PC-9 (cell line): ENCODE measurements at regions not wholly inside any gene's neighbourhood (a gene's known extent, or its start where the extent isn't known, plus 50 kb on each side); places are given as distances from the start of the nearest gene placed in this dataset.

ENCODE experiments used
- BruUV-seq: library from RNA; stranded (reverse); fragments of 400-500 nt; replicated peaks from 2 replicates; lab custom pipeline; 2021; lab: Mats Ljungman, UMichigan
- CTCF ChIA-PET: fragments of 300-600 bp; sonication (Branson Sonifier 250); formaldehyde crosslinking; loops from one replicate; lab custom pipeline; 2022; ENCODE audit warnings: antibody characterized with exemption; lab: Charles Lee
- POLR2A ChIA-PET: fragments of 300-600 bp; sonication (Branson Sonifier 250); formaldehyde crosslinking; loops from one replicate; lab custom pipeline; 2022; ENCODE audit warnings: antibody characterized with exemption; ENCODE audit not compliant: unreplicated experiment; lab: Charles Lee
- DNase-seq, 2 experiments: peaks; one replicate each; pipeline versions ENCODE4 v3.0.0 to v3.0.0-alpha.2; 2015 to 2022; ENCODE audit warnings: mixed read lengths in 1 of 2
- H2AFZ ChIP-seq: fragments of 200-600 bp; sonication (generic); 2 replicates; pipeline ENCODE4 v1.8.1; 2017; ENCODE audit warnings: antibody characterized with exemption
- H3F3A ChIP-seq: fragments of 200-600 bp; sonication (generic); 2 replicates; pipeline ENCODE4 v1.8.1; 2017; ENCODE audit warnings: antibody characterized with exemption, mild to moderate bottlenecking, low read depth; ENCODE audit not compliant: insufficient read depth
- H3K27ac ChIP-seq: fragments of 200-600 bp; sonication (generic); 2 replicates; pipeline ENCODE4 v1.6.1; 2016; ENCODE audit warnings: mixed run types
- H3K27me3 ChIP-seq: fragments of 200-600 bp; sonication (generic); 2 replicates; pipeline ENCODE4 v1.6.1; 2016; ENCODE audit warnings: low read depth, mixed run types; ENCODE audit not compliant: insufficient read depth
- H3K36me3 ChIP-seq: fragments of 200-600 bp; sonication (generic); 2 replicates; pipeline ENCODE4 v1.6.1; 2016; ENCODE audit warnings: low read depth, mixed run types
- H3K4me1 ChIP-seq: fragments of 200-600 bp; sonication (generic); replicated peaks from 2 replicates; pipeline ENCODE4 v1.6.1; 2016; ENCODE audit warnings: mixed run types; ENCODE audit not compliant: insufficient read depth
- H3K4me2 ChIP-seq: fragments of 200-600 bp; sonication (generic); 2 replicates; pipeline ENCODE4 v1.6.1; 2017; ENCODE audit warnings: mixed run types
- H3K4me3 ChIP-seq: fragments of 200-600 bp; sonication (generic); 2 replicates; pipeline ENCODE4 v1.6.1; 2016; ENCODE audit warnings: mixed run types
- H3K79me2 ChIP-seq: fragments of 200-600 bp; sonication (generic); 2 replicates; pipeline ENCODE4 v1.6.1; 2017; ENCODE audit warnings: low read depth, mixed run types
- H3K9me2 ChIP-seq: fragments of 200-600 bp; sonication (generic); 2 replicates; pipeline ENCODE4 v1.8.1; 2017; ENCODE audit warnings: mild to moderate bottlenecking; ENCODE audit not compliant: insufficient read depth
- H3K9me3 ChIP-seq: fragments of 200-600 bp; sonication (generic); 2 replicates; pipeline ENCODE4 v1.8.1; 2016; ENCODE audit warnings: low read depth; ENCODE audit not compliant: insufficient read depth
- H4K20me1 ChIP-seq: fragments of 200-600 bp; sonication (generic); 2 replicates; pipeline ENCODE4 v1.8.1; 2017; ENCODE audit not compliant: insufficient read depth
- EZH2 ChIP-seq: fragments of 200-600 bp; sonication (generic); IDR thresholded peaks from 2 replicates; pipeline ENCODE4 v1.8.0; 2017; ENCODE audit warnings: antibody characterized with exemption, low read depth
- intact Hi-C: fragments of 100-400 bp; cut with micrococcal nuclease; formaldehyde crosslinking; loops from one replicate; pipeline ENCODE4 v1.10.0; 2022; ENCODE audit not compliant: unreplicated experiment
- TF ChIP-seq, protein P1 (sequence below): fragments of 200-600 bp; sonication (generic); conservative IDR thresholded peaks from 2 replicates; pipeline ENCODE4 v1.6.1; 2017; ENCODE audit warnings: mixed run types, antibody characterized with exemption, mild to moderate bottlenecking, moderate library complexity

DNA sequence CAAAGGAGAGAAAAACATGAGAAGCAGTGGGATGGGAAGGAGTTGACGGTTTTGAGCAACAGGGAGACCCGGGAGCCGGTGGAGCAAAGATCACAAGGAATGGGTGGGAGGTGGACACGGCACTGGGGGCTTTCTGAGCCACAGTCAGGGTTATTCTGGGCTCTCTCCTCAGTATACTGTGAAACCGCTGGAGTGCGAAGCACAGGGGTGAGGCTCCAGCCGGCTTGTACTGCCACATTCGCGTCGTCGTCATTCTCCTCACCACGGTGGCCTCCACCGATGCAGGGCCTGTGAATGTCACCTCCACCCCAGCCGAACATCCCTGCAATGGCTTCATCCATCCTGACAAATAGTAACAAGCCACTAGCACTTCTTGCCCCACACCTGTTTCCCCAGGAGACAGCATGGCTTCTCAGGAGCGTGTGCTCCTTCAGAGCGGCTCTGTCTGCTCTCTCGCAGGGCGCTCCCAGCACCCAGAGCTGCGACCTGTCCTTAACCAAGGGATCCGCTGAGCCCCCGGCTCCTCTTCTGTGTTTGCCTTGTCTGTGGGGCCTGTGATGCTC, 1165.3 kb downstream of the TBC1D22A start:
- no peaks in the 10 kb centered on the region for H3K36me3 ChIP-seq

DNA sequence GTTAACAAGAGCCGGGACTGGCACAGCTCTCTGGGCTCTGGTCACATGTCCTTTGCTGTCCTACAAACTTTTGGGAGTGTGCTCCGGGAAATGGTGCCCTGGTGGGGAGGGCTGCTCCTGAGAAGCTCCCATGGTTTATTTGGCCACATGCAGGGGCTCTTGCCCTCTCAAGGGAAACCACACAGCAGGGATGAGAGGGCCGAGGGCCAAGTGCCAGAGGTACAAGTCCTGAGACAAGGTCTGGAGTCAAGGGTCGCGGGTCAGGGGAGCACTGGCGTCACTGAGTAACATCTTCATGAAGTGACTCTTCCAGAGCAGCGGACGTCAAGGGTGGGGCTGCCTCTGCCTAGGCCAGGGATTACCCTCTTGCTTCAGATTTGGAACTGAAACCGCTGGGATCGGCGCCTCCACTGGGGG, 1160.6 kb downstream of the TBC1D22A start:
- Histone ChIP-seq H3K36me3 (no peaks in the 10 kb centered on the region), H2AFZ (no peak overlapping the region), H3K9me3 (no peaks in the 10 kb centered on the region; the same call in 1 of the 2 replicates), H3K27ac (no peak overlapping the region), H3K79me2 (no peaks in the 10 kb centered on the region), H3K4me2 (no peak overlapping the region), H4K20me1 (no peaks in the 10 kb centered on the region), H3K4me3 (no peak overlapping the region), H3K4me1 (no peaks in the 10 kb centered on the region), H3F3A (no peaks in the 10 kb centered on the region), H3K27me3 (peaks cover 12% of the 10 kb centered on the region; the same call in 1 of the 2 replicates), H3K9me2 (no peaks in the 10 kb centered on the region)
- POLR2A ChIA-PET, result no interaction called here
- no peak for DNase-seq
- intact Hi-C loops, result no loop called here
- no TSS peak for BruUV-seq
- CTCF ChIA-PET, result no interaction called here
- TF ChIP-seq EZH2, result no peak
- TF ChIP-seq, protein P1, sequence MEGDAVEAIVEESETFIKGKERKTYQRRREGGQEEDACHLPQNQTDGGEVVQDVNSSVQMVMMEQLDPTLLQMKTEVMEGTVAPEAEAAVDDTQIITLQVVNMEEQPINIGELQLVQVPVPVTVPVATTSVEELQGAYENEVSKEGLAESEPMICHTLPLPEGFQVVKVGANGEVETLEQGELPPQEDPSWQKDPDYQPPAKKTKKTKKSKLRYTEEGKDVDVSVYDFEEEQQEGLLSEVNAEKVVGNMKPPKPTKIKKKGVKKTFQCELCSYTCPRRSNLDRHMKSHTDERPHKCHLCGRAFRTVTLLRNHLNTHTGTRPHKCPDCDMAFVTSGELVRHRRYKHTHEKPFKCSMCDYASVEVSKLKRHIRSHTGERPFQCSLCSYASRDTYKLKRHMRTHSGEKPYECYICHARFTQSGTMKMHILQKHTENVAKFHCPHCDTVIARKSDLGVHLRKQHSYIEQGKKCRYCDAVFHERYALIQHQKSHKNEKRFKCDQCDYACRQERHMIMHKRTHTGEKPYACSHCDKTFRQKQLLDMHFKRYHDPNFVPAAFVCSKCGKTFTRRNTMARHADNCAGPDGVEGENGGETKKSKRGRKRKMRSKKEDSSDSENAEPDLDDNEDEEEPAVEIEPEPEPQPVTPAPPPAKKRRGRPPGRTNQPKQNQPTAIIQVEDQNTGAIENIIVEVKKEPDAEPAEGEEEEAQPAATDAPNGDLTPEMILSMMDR, result no peak

More for the DNA sequence above, 1165.3 kb downstream of the TBC1D22A start:
- Histone ChIP-seq H3K27ac (no peak overlapping the region), H3K79me2 (no peaks in the 10 kb centered on the region), H3K4me3 (no peak overlapping the region), H3K9me2 (no peaks in the 10 kb centered on the region), H3K9me3 (no peaks in the 10 kb centered on the region; the same call in 1 of the 2 replicates), H3K4me2 (no peak overlapping the region), H3K4me1 (no peaks in the 10 kb centered on the region), H3K27me3 (peaks cover 35% of the 10 kb centered on the region), H4K20me1 (no peaks in the 10 kb centered on the region), H2AFZ (no peak overlapping the region), H3F3A (no peaks in the 10 kb centered on the region)
- DNase-seq, result no peak
- intact Hi-C loops, result no loop called here
- no TSS peak for BruUV-seq
- ChIA-PET CTCF (no interaction called here), POLR2A (no interaction called here)
- no peak for TF ChIP-seq EZH2
- TF ChIP-seq, protein P1, result no peak

DNA sequence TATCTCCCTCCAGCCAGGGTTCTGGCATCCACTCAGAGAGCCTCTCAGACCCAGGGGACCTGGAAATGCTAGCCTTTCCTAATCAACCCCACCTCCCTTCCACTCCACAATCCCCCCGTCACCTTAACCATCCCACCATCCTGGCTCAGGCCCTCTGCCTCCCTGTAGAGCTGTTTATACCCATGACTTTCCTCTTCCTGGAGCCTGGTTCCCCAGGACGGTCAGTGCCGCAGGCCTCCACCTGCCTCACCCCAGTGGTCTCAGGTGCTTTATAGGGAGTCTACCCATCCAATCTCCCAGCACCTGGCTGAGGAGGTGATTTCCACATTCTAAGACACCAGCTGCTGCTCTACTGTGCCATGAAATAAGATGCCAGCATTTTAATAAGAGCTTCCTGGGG, 1159.5 kb downstream of the TBC1D22A start:
- POLR2A ChIA-PET, result no interaction called here
- no TSS peak for BruUV-seq
- no peaks in the 10 kb centered on the region; the same call in 1 of the 2 replicates for H3K9me3 ChIP-seq
- H3F3A ChIP-seq, result no peaks in the 10 kb centered on the region
- DNase-seq, result no peak
- no peaks in the 10 kb centered on the region for H4K20me1 ChIP-seq
- H3K9me2 ChIP-seq, result no peaks in the 10 kb centered on the region
- TF ChIP-seq, protein P1, result no peak
- TF ChIP-seq EZH2, result no peak
- no peak overlapping the region for H2AFZ ChIP-seq
- no peak overlapping the region for H3K4me3 ChIP-seq
- no peaks in the 10 kb centered on the region for H3K36me3 ChIP-seq
- H3K79me2 ChIP-seq, result no peaks in the 10 kb centered on the region
- CTCF ChIA-PET, result no interaction called here
- H3K27ac ChIP-seq, result no peak overlapping the region
- H3K27me3 ChIP-seq, result peaks cover 12% of the 10 kb centered on the region; the same call in 1 of the 2 replicates
- intact Hi-C loops, result no loop called here
- no peak overlapping the region for H3K4me2 ChIP-seq
- H3K4me1 ChIP-seq, result no peaks in the 10 kb centered on the region
